ENCODE measurements at regions not wholly inside any gene's neighbourhood (a gene's known extent, or its start where the extent isn't known, plus 50 kb on each side); places are given as distances from the start of the nearest gene placed in this dataset.

- TF ChIP-seq ZSCAN5A (CRISPR knock-in tag; IDR thresholded peaks at IDR 0.05; ENCODE audit: borderline replicate concordance), result no peak
- no peak for TF ChIP-seq RFXAP (CRISPR knock-in tag; IDR thresholded peaks at IDR 0.05; ENCODE audit: borderline replicate concordance)
- no peak for TF ChIP-seq ZBTB25 (CRISPR knock-in tag; IDR thresholded peaks at IDR 0.05)
- no peak for TF ChIP-seq ZNF570 (CRISPR knock-in tag; IDR thresholded peaks at IDR 0.05; ENCODE audit: borderline replicate concordance)
These were observed 236.7 kb upstream of the PCSK5 start (continued) for GRCh38 chr9:75653750-75654149.

GRCh38 chr9:75657015-75657414 lies 233.5 kb upstream of the PCSK5 start:
- Histone ChIP-seq H3K4me2 (ENCODE audit: low read depth, low read length) (no peak overlapping the region), H3K9me3 (ENCODE audit: low read length) (no peaks in the 10 kb centered on the region), H3K27ac (ENCODE audit: extremely low read length, insufficient read depth, low read length) (no peak overlapping the region), H3K27me3 (ENCODE audit: control insufficient read depth in 1 of 2, insufficient read depth in 2 of 2, low read length in 2 of 2) (no peaks in the 10 kb centered on the region), H3K9ac (ENCODE audit: insufficient read depth, low read depth, low read length) (no peak overlapping the region), H4K20me1 (ENCODE audit: insufficient read depth, low read length) (no peaks in the 10 kb centered on the region), H2AFZ (ENCODE audit: low read length) (no peak overlapping the region), H3K79me2 (ENCODE audit: insufficient read depth, low read length) (no peaks in the 10 kb centered on the region), H3K4me1 (ENCODE audit: insufficient read depth, low read length) (peaks cover 4% of the 10 kb centered on the region; the same call in 1 of the 2 replicates), H3K36me3 (replicated peaks in 1 of 2; ENCODE audit: control insufficient read depth in 1 of 2, insufficient read depth in 2 of 2, low read length in 2 of 2) (no peaks in the 10 kb centered on the region), H3K4me3 (replicated peaks in 1 of 3; ENCODE audit: insufficient read depth in 1 of 3, low read depth in 2 of 3, low read length in 3 of 3) (no peak overlapping the region)
- TF ChIP-seq ZNF451 (CRISPR knock-in tag; IDR thresholded peaks at IDR 0.05) (no peak), HOXA7 (CRISPR knock-in tag; IDR thresholded peaks at IDR 0.05) (no peak), ZBTB8A (CRISPR knock-in tag; IDR thresholded peaks at IDR 0.05; ENCODE audit: borderline replicate concordance, low read depth) (no peak)
- CTCF ChIA-PET (ENCODE audit: low intra/inter-chr PET ratio, low total read pairs), result no interaction called here
- no peak for DNase-seq (ENCODE audit: low spot score)
- no peak for FAIRE-seq
- intact Hi-C loops (cut with micrococcal nuclease; ENCODE audit: unreplicated experiment), result no loop called here
- POLR2A ChIA-PET, result no interaction called here
- in situ Hi-C loops (cut with HindIII; ENCODE audit: extremely low pct_ligation_motif_present, low pct_unique_long_range_greater_than_20kb), result no loop called here
- WGBS (ENCODE audit: low lambda C conversion rate), result 38% methylated on average over 4 of the region's 5 CpGs
- BruUV-seq (replicated peaks), result no TSS peak
- no peak for ATAC-seq
